HG03045 (cell line): ENCODE measurements at regions not wholly inside any gene's neighbourhood (a gene's known extent, or its start where the extent isn't known, plus 50 kb on each side); places are given as distances from the start of the nearest gene placed in this dataset.
"Not testable (repeated sequence)": the region's sequence is repeated elsewhere in the genome, so short reads cannot be mapped to it uniquely, and the experiment has no call there.

ENCODE experiments used
- ATAC-seq: cut with Tn5 transposase; IDR thresholded peaks from one replicate; pipeline ENCODE4 v1.9.1; 2021; ENCODE audit warnings: mild to moderate bottlenecking, moderate library complexity; ENCODE audit not compliant: unreplicated experiment

DNA sequence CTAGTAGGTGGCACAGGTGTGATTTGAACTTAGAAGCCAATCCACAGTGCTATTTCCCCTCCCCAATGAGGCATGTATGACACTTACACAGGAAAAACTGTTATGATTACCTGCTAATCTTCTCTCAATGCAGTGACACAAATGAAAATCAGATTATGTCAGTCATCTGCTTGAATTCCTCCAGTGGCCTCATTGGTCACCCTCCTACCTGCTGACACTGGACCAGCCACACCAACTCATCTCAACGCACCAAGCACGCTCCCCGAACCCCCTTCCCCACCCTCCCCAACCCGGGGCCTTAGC is 82.2 kb upstream of the SEC11C start:
- no peak for ATAC-seq

DNA sequence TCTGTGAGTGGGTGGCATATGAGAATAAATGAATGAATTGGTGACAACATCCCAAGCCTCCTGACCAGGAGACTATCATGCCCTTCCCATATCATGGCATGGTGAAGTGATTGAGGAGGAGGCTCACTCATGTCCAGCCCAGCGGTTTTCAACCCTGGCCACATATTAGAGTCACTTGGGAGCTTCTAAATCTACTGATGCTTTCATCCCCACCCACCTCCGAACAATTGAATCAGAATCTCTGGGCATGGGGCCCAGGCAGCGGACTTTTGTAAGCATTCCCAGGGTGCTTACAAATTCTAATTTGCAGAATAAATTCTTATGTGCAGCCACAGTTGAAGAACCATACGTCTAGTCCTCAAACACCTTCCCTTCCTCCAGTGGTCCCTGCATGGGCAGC is 81.7 kb upstream of the SEC11C start:
- ATAC-seq: no peak

DNA sequence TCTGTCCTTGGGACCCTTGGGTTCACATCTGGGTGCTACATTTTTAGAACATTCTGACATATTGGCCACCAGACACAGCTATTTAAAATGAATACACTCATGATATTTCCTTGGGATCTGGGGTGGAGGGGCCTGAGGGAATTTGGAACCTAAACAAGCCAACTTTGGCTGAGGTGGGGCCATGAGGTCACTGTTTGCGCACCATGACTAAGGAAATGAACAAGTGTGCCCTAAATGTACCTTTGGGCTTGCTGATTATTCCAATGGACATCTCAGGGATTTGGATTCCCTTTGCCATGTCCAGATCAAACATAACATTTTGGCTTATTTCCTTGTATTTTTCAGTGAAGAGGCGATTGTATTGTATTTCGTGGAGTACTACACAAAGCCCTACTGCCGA is 80.5 kb upstream of the SEC11C start:
- ATAC-seq: no peak

DNA sequence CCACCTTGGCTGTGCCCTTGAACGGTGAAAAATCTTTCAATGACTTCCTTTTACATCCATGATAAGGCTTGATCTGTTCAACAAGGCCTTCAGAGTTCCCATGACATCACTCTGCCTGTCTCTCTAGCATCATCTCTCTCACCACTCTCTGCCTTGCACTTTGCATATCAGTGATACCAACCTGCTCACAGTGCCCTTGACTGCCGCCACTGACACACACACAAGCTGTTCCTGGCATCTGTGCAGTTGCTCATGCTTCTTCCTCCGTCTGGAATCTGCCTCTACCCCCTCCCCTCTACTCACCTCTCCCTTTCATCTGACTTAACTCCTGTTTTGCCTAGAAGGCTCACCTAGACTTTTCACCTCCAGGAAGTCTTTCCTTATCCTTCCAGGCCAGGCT is 79.1 kb upstream of the SEC11C start:
- no peak for ATAC-seq

DNA sequence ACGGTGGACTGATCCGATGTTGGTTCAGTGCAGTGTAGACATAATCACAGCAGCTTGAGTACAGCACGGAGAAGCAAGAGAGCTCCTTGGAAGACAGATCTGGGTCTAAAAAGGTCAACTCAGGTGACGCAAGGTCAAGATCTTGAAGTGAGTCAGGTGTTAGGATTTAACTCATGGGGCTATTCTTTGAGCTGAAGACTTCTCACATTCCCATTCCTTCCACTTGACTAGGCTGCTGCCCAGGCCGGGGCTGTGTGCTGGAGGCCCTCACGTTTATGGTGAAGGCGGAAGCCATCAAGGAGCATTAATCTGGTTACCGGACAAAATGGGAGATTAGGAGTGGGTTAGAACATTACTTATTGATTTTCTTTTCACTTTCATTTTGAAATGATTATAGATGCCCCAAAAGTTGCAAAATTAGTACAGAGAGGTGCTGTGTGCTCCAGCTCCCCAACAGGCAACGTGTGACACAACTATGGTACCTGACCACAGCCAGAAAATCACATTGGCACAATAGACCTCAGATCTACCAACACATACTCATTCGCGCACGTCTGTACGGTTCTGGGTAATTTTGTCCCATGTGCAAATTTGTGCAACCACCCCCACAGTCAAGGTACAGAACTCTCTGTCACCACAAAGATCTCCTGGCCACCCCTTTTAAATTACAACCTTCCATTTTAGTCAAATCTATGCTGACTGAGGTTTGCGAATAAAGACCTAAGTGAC is 77.6 kb upstream of the SEC11C start:
- ATAC-seq: no peak

DNA sequence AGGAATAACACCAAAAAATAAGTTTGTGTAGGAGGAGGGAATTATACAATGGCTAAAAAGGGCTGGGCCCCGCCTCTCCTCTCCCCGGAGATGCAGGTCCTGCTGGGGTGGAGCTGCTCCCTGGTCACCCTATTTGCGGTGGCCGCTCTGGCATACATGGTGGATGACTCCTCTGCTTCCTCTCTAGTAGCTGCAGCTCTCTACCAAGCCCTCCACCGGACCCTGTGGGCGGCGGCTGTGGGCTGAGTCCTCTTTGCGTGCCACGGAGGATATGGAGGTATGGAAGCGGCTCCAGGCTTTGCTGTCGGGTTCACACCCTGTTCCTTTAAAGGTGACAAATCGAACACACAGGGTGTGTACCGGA is 77.1 kb upstream of the SEC11C start:
- ATAC-seq: no peak

DNA sequence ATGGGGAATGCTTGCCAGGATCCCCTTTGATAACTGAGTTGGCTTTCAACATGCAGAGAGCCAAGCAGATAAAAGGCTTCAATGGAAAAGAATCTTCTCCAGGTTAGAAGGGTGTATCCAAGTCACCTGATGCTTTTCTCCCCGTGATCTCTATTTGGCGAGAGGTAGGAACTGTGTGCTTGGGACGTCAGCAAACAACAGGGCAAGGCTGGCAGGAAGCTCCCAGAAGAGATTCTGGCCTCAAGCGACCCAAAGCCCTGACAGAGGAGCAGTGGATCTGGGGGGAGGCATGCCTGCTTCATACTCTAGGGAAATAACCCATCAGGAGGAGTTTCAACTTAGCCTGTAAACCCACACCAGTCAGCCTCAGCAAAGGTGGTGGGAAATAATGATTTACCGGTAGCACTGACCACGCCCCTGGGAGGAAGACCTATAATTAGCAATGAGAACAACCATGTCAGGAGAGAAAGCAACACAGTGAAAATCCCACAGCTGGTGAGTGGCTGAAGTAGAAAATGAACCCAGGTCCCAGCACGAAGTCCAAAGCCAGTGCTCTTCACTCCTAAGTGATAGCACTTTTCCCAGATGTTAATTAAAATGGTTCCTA is 76.3 kb upstream of the SEC11C start:
- no peak for ATAC-seq

DNA sequence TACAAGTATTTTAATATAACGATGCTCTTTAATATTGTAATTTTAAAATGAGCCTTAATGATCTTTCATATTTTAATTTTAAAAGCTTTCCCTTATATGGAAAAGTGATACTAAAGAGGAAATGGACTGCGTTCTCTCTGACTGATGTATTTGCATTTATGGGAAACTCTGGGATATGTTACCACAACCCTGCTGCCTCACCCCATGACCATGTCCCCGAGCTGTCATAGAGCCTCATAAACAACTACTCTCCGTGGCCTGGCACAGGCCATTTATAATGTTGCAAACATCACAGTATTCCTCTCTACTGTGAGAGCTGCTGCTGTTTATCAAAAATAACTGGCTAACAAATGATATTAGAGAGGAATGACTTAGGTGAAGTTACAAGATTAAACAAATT is 75.8 kb upstream of the SEC11C start:
- ATAC-seq: no peak

DNA sequence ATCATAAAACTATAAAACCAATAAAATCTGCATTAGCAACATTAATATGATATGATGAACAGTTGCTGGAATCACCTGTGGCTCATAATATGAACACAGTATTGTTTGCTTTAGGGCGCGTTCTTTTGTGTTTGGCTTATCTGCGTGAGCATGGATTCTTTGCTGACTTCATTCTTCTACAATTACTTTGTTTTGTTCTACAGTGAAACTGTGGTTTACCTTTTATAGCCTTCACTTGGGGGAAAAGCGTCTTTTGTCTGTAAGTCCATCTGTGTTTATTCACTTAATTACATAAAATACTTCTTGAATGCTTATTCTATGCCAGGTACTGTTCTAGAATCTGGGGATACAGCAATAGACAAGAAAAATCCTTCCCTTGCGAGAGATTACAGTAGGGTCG is 74.0 kb upstream of the SEC11C start:
- ATAC-seq: no peak

DNA sequence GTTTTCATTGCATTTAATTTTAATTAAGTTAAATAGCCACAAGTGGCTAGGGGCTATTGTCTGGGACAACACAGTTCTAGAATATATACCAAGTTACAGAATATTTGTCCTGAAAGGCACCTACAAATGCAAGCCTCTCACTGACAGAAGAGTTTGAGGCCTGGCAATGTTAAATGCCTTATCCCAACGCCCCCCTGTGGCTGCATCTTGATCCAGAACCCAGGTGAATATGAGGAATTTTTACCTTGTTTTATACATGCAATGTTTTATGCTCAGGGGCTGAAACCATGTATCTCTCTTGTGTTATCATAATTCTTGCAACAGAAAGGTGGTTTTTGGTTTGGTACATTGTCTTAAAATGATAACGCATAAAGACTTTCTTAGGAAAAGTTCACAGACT is 71.8 kb upstream of the SEC11C start:
- ATAC-seq: no peak

DNA sequence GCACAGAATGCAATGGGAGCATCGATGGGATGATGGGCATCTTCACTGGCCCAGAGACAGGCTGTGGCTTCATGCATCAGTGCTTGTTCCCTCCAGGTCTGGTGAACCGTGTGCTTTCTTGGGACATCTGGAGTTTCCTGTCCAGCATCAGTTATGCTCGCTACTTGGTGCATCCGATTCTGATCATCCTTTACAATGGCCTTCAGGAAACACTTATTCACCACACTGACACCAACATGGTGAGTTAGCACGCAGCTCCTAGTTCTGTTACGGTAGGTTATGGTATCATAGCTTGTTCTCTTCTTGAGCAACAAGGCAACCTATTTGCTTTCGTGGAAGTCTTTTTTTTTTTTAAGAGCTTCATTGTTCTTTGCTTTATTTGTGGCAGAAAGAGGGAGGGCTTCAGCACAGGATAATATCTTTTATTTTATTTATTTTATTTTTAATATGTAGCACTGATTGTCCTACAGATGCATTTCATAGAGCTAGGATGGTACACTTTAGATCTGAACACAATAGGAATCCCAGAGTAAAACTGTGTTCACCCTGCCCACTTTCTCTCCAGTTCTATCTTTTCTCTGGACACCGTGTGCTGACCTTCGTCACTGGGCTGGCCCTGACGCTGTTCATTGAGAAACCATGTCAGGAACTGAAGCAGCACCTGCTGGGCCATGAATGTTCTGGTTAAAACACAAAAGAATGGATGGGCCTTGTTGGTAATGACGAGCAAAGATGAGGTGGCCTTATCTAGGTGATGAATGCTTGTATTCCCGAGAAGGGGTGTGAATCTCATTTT is 71.2 kb upstream of the SEC11C start:
- no peak for ATAC-seq

DNA sequence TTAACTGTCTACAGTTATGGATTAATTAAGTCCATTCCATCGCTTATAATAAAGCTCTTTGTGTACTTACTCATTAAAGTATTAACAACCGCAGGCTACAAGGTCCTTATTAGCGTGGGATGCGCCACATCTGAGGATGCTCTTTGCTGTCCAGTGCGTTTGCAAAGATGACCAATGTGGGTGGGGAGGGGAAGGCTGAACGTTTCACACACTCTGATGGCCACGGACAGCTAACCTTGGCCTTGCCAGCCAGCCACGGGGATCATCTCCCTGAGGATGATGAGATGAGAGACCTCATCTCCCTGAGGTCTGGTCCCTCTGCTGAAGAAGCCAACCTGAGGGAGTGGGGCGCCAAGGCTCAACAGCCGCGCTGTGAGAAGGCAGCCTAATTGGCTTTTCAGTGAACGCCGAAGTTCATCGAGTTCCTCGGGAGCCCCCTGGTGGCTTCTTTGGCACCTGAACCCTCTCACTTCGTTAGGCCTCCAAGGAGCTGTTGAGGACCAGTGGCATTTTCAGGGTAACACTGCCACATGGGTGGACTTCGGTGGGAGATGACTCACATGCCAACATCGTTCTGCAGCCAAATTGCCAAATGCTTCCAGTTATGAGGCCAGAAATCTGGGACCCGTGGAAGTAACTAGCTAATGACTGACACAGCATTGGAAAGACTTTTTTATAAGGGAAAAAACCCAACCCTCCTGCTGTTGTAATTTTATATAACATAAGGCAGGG is 69.3 kb upstream of the SEC11C start:
- peak; percentile 72 for ATAC-seq

DNA sequence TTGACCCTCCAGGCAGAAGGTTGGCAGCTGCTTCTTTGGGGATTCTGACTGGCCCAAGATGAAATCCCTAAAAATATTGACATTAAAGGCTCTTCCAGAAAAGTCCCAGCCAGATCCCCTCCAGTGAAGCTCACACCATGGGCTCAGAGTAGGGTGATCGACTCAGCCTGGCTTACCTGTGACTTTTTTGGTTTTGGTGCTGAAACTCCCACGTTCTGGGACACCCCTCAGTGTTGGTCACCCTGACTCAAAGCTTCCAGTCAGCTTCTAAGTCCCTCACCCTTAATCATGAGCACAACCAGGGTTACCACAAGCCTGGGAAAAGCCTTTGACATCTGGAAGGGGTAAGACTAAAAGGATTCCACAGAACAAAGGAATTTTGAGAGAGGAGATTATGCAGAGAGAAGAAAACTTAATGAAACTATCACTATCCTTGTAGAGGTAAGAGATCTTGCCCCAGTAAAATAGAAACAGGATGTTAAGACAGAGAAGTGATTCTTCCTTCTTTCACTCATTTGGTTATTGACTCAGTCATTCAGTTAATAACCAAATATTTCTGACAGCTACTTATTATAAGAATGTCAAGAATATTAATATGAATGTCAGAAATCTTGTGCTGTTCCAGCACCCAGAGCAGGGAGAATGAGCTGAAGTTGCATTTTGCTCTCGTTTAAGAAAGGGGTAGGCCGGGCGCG is 66.8 kb upstream of the SEC11C start:
- no peak for ATAC-seq

DNA sequence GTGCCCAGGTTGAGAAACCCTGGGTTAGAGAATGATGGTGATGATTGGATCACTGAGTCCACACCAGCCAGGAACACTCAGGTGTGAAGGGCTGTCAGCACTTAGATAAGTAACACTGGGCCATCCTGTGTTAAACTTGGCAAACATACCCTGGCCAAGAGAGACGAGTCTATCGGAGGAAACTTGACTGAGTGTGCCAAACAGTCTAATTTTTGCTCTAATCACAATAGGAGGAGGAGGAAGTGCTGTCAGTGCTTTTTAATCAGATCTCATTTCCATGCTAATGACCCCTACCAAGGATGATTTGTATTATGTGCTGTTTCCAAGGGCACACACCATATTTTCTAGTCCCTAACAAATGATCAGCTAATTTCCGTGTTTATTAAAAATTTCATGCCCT is 63.8 kb upstream of the SEC11C start:
- ATAC-seq: no peak

DNA sequence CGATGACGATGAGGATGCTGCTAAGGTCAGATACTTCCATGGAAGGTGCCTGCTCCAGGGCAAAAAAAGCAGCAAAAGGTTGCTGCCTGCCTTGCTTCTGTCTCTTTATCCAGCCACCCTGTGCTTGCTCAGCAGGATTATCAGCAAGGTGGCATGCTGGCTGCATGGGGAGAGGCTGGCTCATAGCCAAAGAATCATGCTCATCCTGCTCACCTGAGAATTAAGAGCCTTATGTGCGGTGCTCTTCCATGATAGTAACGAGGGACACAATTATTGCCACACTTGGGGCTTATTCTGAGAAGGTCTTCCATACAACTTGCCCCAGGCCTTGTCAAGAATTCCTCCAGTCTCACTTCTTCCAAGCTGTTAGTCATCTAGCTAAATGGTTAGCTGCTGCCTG is 60.4 kb upstream of the SEC11C start:
- no peak for ATAC-seq

DNA sequence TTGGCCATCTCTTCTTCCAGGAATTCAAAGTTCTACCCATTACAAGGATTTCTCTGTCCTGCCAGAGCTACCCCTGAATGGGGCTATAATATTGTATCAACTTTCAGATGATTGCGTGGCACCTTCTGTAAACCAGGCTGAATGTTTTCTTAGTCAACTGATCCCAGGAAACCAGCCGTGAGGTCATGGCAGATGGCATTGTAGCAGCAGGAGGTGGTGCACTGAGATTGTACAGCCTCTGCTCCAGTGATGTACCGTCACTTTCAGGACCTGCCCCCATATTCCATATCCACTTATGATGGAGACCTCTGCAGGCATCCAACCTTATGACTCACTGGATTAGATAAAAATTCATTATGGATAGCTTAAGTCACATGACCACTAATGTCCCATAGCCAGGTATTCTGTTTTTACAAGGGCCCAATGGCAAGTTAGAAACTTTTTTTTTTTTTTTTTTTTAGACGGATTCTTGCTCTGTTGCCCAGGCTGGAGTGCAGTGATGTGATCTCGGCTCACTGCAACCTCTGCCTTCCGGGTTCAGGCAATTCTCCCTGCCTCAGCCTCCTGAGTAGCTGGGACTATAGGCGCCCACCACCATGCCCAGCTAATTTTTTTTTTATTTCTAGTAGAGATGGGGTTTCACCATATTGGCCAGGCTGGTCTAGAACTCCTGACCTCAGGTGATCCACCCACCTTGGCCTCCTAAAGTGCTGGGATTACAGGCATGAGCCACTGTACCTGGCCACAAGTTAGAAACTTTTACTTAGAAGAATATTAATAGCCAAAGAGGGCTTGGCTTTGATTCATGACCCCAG is 59.8 kb upstream of the SEC11C start:
- not testable (repeated sequence) for ATAC-seq

DNA sequence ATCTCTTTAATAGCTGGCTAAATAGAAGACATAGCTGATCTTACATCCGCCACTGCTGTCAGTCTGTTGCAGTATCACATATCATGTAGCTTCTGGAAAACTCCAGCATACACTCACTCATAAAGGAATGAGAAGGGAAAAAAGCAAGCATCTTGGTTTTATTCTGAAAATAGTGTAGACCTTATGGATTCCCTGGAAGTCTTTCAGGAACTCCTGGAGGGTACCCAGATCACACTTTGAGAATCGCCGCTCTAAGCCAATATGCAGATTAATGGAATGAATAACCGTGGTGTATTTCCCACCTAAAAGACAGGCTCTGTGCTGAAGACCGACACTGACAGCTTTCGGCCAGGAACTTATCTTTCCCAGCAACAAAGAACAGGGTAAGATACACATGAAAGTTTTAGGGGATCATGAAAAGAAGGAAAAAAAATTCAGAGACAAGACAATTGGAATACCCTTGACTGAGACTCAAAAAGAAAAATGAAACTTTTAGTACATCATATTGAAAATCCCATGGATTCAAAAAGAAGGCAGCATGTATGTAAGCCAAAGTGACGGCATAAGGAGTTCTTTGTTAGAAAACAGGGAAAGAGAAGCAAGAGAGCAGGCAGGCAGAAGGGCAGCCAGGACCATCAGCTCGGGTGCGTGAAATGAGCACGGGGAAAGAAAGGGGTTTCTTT is 56.4 kb upstream of the SEC11C start:
- no peak for ATAC-seq

DNA sequence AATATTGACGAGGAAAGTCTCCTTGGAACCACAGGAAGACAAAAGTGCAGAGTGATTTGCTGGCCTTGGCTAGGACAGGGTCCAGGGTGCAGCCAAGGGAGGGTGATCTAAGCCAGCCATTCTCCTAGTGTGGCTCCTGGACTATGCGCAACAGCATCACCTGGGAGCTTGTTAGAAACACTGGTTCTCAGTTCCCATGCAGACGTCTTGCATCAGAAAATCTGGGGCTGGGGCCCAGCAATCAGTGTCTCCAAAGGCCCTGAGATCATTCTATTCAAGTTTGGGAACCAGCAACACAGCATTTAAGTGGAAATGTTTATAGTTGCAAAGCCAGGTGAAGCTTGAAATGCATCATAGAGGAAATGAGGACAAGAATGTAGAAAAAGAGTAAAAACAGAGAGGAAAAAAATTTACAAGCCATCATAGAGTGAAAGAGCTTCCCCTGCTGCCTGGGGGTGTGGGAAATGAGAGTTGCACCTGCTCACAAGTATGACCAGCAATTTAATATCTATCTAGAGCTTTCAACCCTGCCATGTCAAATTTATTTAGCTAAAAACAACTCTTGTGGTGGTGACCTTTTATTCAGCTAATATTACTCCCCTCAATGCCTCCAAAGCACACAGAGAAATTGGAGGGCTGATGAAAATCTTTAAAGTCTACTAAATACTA is 54.4 kb upstream of the SEC11C start:
- ATAC-seq: no peak

DNA sequence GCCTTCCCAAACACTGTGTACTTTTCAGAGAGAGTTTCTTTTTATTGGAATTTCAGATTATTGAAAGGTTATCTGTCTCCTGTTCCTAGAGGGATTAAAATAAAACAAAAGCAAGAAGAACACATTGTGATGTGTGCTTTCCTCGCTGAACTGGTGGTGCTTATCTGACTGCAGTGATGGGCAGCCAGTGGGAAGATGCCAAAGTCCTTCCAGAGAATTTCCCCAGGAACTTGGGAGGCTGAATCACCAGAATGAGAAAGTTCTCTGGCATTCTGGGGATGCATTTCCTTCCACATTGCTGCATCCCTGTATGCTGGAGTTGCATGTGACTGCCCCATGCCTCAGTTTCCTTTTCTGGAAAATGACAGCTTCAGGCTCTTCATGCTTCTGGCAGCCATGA is 53.9 kb upstream of the SEC11C start:
- ATAC-seq: no peak
